ENCODE measurements at regions not wholly inside any gene's neighbourhood (a gene's known extent, or its start where the extent isn't known, plus 50 kb on each side); places are given as distances from the start of the nearest gene placed in this dataset.
"Not testable (repeated sequence)": the region's sequence is repeated elsewhere in the genome, so short reads cannot be mapped to it uniquely, and the experiment has no call there.

- DNase-seq (ENCODE audit: low spot score) = no peak
These were observed 52.4 kb upstream of the GOLGA8J start for GRCh38 chr15:30030345-30030744.

GRCh38 chr15:30023798-30024295 lies 58.9 kb upstream of the GOLGA8J start:
- no peak for DNase-seq (ENCODE audit: low spot score)

GRCh38 chr15:30010746-30011145 lies 72.0 kb upstream of the GOLGA8J start:
- DNase-seq (ENCODE audit: low spot score) = no peak

- DNase-seq (ENCODE audit: low spot score) = no peak
These were observed 74.6 kb upstream of the GOLGA8J start for GRCh38 chr15:30008156-30008555.

GRCh38 chr15:30001602-30002001 lies 81.2 kb upstream of the GOLGA8J start:
- no peak for DNase-seq (ENCODE audit: low spot score)

- no peak for DNase-seq (ENCODE audit: low spot score)
These were observed 84.7 kb upstream of the GOLGA8J start for GRCh38 chr15:29998033-29998432.

GRCh38 chr15:29997499-29997898 lies 85.3 kb upstream of the GOLGA8J start:
- no peak for DNase-seq (ENCODE audit: low spot score)

GRCh38 chr15:29994284-29994683 lies 88.5 kb upstream of the GOLGA8J start:
- DNase-seq (ENCODE audit: low spot score) = no peak

GRCh38 chr15:29990954-29991353 lies 91.8 kb upstream of the GOLGA8J start:
- no peak for DNase-seq (ENCODE audit: low spot score)

GRCh38 chr15:29990035-29990434 lies 92.7 kb upstream of the GOLGA8J start:
- DNase-seq (ENCODE audit: low spot score) = no peak

GRCh38 chr15:29988701-29989100 lies 94.1 kb upstream of the GOLGA8J start:
- DNase-seq (ENCODE audit: low spot score) = no peak

GRCh38 chr15:29986946-29987345 lies 95.8 kb upstream of the GOLGA8J start:
- no peak for DNase-seq (ENCODE audit: low spot score)

- peak; percentile 22 for DNase-seq (ENCODE audit: low spot score)
These were observed 104.1 kb upstream of the GOLGA8J start for GRCh38 chr15:29978411-29979382.

GRCh38 chr15:29974056-29974455 lies 108.7 kb upstream of the GOLGA8J start:
- DNase-seq (ENCODE audit: low spot score) = not testable (repeated sequence)

GRCh38 chr15:29972051-29972450 lies 110.7 kb upstream of the GOLGA8J start:
- DNase-seq (ENCODE audit: low spot score) = no peak

GRCh38 chr15:29970402-29970695 lies 112.4 kb upstream of the GOLGA8J start:
- no peak for DNase-seq (ENCODE audit: low spot score)

- no peak for DNase-seq (ENCODE audit: low spot score)
These were observed 113.0 kb upstream of the GOLGA8J start for GRCh38 chr15:29969562-29970401.

GRCh38 chr15:29968895-29969561 lies 113.7 kb upstream of the GOLGA8J start:
- peak; percentile 13 for DNase-seq (ENCODE audit: low spot score)

GRCh38 chr15:29968099-29968894 lies 114.5 kb upstream of the GOLGA8J start:
- DNase-seq (ENCODE audit: low spot score) = peak; percentile 28

- DNase-seq (ENCODE audit: low spot score) = no peak
These were observed 120.3 kb upstream of the GOLGA8J start for GRCh38 chr15:29962407-29962806.

GRCh38 chr15:29959384-29960137 lies 123.2 kb upstream of the GOLGA8J start:
- no peak for DNase-seq (ENCODE audit: low spot score)

All from AG20443 (cell line).